T-helper 17 cell (primary cell): ENCODE measurements at regions not wholly inside any gene's neighbourhood (a gene's known extent, or its start where the extent isn't known, plus 50 kb on each side); places are given as distances from the start of the nearest gene placed in this dataset.

Experiments
- ATAC-seq: fragments of 150-1000 bp; cut with Tn5 transposase; 2 replicates; pipeline ENCODE4 v1.10.0; 2021; ENCODE audit warnings: mild to moderate bottlenecking, moderate library complexity
- DNase-seq, 3 donors: peaks; one replicate each; pipeline versions ENCODE4 v3.0.0 to v3.0.0-alpha.2; 2020 to 2021
- H3K9me3 ChIP-seq: one replicate; pipeline ENCODE4 v1.7.0; 2013; ENCODE audit warnings: low read length, mild to moderate bottlenecking; ENCODE audit not compliant: control insufficient read depth, poor library complexity, severe bottlenecking
- H3K27ac Mint-ChIP-seq: one replicate; pipeline ENCODE4 v1.8.0; 2022; ENCODE audit warnings: mild to moderate bottlenecking, moderate library complexity, mixed read lengths
- H3K27me3 Mint-ChIP-seq: one replicate; pipeline ENCODE4 v1.8.0; 2022; ENCODE audit warnings: mixed read lengths
- H3K36me3 Mint-ChIP-seq: one replicate; pipeline ENCODE4 v1.8.0; 2022; ENCODE audit warnings: low read depth, mixed read lengths
- H3K4me1 Mint-ChIP-seq: one replicate; pipeline ENCODE4 v1.8.0; 2022; ENCODE audit warnings: mild to moderate bottlenecking, mixed read lengths
- H3K4me3 Mint-ChIP-seq: one replicate; pipeline ENCODE4 v1.8.0; 2022; ENCODE audit warnings: mild to moderate bottlenecking, moderate library complexity, mixed read lengths

DNA sequence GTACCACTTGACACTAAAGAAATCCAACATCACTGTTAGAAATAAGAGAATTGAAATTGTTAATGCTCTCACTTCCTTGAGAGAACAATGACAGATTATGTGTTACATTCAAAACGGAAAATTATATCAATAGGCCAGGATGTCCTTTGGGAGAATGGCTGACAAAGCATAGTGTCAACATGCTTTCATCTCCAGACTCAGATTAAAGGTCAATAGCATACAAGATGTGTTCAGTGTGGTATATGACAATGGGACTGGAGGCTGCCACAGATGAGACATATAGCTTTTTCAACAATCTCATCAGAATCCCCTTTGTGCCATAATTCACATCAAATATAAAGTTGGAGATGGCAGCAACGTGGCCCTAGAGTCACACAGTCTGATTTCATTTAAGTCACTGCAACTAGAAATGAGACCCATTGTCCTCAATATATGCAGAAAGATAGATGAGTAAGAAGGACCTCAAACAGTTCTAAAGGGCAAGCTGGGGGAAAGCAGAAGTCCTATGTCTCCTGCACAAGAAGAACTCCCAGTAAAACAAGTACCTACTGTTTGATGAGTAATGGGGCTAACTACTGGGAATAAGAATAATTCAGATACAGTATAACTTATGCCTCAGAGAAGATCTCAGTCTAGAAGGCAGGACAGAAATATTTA, 327.9 kb downstream of the TTLL7 start:
- Mint-ChIP-seq H3K4me3 (no peak overlapping the region), H3K4me1 (no peaks in the 10 kb centered on the region), H3K27me3 (no peaks in the 10 kb centered on the region), H3K27ac (no peak overlapping the region), H3K36me3 (no peaks in the 10 kb centered on the region)
- no peaks in the 10 kb centered on the region for H3K9me3 ChIP-seq
- DNase-seq (no peak), ATAC-seq (no peak)

DNA sequence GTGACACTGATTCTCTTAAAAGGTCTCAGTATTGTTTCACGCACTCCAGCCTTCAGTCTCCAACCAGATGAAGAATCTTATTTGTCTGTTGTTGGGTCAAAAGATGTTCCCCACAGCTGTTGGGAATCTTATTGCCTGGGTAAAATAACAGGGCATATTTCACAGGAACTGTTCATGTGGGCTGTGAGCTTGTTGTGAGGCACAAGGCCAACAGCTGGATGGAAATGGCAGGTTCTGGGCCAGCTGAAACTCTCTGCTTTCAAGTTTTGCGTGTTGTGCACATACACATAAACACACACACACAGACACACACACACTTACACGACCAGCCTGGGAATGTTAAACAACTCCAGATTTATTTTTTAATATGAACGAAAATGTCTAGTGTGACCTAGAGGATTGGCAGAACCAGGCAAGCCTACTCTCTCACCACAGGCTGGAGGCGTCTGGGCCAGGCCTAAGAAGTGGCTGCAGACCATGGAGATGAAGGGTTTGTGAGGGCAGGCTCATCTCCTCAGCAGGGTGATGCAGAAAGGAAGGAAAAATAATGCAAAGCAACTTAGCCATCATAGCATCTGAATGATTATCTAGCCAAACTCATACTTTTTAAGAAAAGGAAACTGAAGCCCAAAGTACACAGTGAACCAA, 357.0 kb downstream of the TTLL7 start:
- no peaks in the 10 kb centered on the region for H3K9me3 ChIP-seq
- DNase-seq (no peak), ATAC-seq (no peak)
- H3K27ac Mint-ChIP-seq, result no peak overlapping the region
- H3K27me3 Mint-ChIP-seq, result no peaks in the 10 kb centered on the region
- no peaks in the 10 kb centered on the region for H3K4me1 Mint-ChIP-seq
- no peaks in the 10 kb centered on the region for H3K36me3 Mint-ChIP-seq
- no peak overlapping the region for H3K4me3 Mint-ChIP-seq

DNA sequence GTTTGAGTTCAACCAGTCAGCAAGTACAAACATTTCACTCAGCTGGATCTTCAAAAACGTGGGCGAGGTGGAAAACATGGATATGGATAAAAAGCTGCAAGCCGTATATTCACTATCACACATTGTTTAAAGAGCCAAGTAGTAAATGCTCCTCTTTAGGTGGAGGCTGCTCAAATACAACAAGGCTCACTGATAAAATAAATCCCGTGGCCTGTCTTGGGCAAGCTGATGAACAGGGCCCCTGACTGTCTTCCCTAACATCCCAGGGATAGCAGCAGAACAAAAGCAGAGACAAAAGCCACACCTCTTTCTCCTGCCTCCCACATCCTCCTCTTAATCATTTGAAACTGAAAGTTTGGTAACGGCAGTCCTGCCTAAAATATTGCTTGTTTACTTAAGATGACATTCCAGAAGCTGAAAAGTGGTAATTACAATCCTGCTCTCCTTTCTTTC, 357.7 kb downstream of the TTLL7 start:
- DNase-seq (no peak), ATAC-seq (no peak)
- H3K9me3 ChIP-seq, result no peaks in the 10 kb centered on the region
- H3K36me3 Mint-ChIP-seq, result no peaks in the 10 kb centered on the region
- no peak overlapping the region for H3K27ac Mint-ChIP-seq
- H3K4me1 Mint-ChIP-seq, result no peaks in the 10 kb centered on the region
- no peak overlapping the region for H3K4me3 Mint-ChIP-seq
- no peaks in the 10 kb centered on the region for H3K27me3 Mint-ChIP-seq

DNA sequence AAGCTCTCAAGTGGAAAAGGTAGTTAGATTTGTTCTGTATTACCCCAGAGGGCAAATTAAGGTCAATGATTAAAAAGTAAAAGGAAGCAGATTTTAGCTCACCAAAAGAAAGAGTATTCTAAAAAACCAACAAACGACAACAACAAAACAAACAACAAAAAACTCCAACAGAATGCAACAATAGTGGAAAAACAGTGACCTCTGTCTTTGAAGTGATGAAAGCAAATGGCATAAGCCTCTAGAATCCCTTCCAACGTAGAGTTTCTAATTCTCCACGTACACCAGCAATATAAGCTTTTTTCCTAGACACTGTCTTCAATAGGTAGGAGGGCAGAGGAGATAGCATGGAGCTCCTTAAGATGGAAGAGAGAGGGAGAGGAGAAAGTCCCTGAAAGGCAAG, 359.1 kb downstream of the TTLL7 start:
- ATAC-seq (no peak), DNase-seq (no peak)
- Mint-ChIP-seq H3K4me3 (no peak overlapping the region), H3K36me3 (no peaks in the 10 kb centered on the region), H3K4me1 (no peaks in the 10 kb centered on the region), H3K27ac (no peak overlapping the region), H3K27me3 (no peaks in the 10 kb centered on the region)
- no peaks in the 10 kb centered on the region for H3K9me3 ChIP-seq

DNA sequence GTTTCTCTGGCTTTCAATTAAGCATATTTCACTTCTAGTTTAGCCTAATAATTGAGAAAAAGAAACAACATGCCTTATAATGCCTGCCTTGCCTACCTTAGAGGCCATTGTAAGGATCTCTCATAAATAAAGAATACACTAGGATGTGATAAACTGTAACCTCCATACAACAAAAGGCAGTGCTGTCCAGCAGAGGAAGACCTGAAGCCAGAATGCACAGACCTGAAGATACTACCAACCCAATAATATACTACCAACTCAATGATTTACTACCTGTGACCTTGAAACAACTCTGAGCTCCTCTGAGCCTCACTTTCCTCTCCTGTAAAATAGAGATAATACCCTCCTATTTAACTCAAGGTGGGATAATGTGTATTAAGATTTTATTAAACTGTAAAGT, 361.3 kb downstream of the TTLL7 start:
- no peak overlapping the region for H3K4me3 Mint-ChIP-seq
- H3K27me3 Mint-ChIP-seq, result no peaks in the 10 kb centered on the region

DNA sequence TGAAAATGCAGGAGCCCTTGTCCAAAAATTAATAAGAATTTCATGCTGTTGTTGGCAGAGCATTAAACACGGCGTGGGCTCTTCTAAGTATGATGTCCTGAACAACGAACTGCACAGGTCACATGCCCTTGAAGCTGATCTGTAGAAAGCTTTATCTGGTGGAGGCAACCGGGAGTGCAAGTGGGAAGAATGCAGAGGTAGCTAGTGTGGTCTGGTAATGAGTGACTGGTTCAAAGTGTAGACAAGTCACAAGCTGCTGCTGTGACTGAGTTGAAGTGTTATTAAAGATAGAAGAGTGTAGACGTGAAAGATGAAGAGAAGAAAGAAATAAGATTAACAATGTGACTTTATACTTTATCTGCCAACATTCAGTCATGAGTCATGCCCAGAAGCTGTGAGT, 361.9 kb downstream of the TTLL7 start:
- Mint-ChIP-seq H3K27ac (no peak overlapping the region), H3K27me3 (no peaks in the 10 kb centered on the region), H3K4me1 (no peaks in the 10 kb centered on the region), H3K4me3 (no peak overlapping the region), H3K36me3 (no peaks in the 10 kb centered on the region)
- DNase-seq, result no peak
- H3K9me3 ChIP-seq, result no peaks in the 10 kb centered on the region
- ATAC-seq, result no peak

More for the DNA sequence above, 361.3 kb downstream of the TTLL7 start:
- no peaks in the 10 kb centered on the region for H3K4me1 Mint-ChIP-seq
- DNase-seq (no peak), ATAC-seq (no peak)
- no peaks in the 10 kb centered on the region for H3K9me3 ChIP-seq
- H3K27ac Mint-ChIP-seq, result no peak overlapping the region
- H3K36me3 Mint-ChIP-seq, result no peaks in the 10 kb centered on the region

DNA sequence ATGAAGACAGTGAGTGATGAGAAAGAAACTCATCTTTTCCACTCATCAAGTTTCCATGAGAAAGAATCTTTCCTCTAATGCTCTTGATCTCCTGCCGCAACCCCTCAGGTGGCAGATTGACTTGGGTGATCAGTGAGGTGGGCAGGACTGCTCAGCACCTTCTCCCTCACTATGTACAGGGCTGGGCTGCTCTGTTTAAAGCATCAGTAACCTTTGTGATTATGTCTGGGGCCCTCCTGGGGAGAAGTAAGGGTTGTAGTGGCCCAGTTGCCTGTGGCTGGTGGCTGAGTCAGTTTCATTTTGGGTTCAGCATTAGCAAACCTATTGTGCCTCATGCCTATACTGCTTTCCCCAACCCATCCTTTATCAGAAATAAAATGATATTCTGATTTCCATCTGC, 366.0 kb downstream of the TTLL7 start:
- DNase-seq, result no peak
- H3K9me3 ChIP-seq, result no peaks in the 10 kb centered on the region
- ATAC-seq, result no peak
- no peak overlapping the region for H3K4me3 Mint-ChIP-seq
- H3K4me1 Mint-ChIP-seq, result no peaks in the 10 kb centered on the region
- H3K27me3 Mint-ChIP-seq, result no peaks in the 10 kb centered on the region
- no peak overlapping the region for H3K27ac Mint-ChIP-seq
- no peaks in the 10 kb centered on the region for H3K36me3 Mint-ChIP-seq

DNA sequence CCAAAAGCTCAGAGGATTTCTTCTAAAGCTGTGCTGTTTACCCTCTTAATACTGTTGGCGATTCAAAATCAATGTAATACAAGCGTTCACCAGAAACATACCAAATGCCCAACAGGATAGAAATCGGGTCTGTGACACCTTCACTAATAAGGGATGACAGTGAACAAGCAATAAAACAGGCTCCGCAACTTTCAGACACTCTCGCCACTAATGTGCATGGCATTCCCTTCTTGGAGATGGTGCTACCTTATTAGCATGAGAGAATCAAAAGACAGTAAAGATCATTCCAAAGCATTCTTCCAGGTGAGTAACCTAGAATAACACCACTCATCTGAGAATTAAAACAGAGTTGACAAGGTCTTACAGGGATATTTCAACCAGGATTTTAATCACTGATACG, 367.1 kb downstream of the TTLL7 start:
- Mint-ChIP-seq H3K27me3 (no peaks in the 10 kb centered on the region), H3K4me3 (no peak overlapping the region), H3K4me1 (no peaks in the 10 kb centered on the region), H3K27ac (no peak overlapping the region), H3K36me3 (no peaks in the 10 kb centered on the region)
- ATAC-seq (no peak), DNase-seq (no peak)
- H3K9me3 ChIP-seq, result no peaks in the 10 kb centered on the region

DNA sequence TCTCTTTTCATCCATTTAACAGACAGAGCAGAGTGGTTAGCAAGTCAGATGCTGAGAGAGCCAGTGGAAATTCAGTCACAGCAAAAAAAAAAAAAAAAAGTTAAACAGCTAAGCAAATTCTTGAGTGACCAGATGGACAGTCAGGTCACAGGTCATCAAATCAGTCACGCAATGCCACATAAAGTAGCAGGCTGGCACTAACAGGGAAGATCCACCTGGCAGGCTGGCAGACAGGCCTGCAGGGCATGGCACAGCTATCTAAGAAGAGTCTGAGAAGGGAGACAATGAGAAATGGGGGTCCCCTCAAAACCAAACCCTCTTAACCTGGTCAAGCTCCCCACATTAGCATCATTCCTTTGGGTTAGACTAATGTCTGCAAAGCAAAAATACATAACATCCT, 371.9 kb downstream of the TTLL7 start:
- H3K4me3 Mint-ChIP-seq, result no peak overlapping the region
- no peaks in the 10 kb centered on the region for H3K36me3 Mint-ChIP-seq
- DNase-seq, result no peak
- ATAC-seq, result no peak
- H3K9me3 ChIP-seq, result no peaks in the 10 kb centered on the region
- H3K27me3 Mint-ChIP-seq, result no peaks in the 10 kb centered on the region
- H3K27ac Mint-ChIP-seq, result no peak overlapping the region
- H3K4me1 Mint-ChIP-seq, result no peaks in the 10 kb centered on the region

DNA sequence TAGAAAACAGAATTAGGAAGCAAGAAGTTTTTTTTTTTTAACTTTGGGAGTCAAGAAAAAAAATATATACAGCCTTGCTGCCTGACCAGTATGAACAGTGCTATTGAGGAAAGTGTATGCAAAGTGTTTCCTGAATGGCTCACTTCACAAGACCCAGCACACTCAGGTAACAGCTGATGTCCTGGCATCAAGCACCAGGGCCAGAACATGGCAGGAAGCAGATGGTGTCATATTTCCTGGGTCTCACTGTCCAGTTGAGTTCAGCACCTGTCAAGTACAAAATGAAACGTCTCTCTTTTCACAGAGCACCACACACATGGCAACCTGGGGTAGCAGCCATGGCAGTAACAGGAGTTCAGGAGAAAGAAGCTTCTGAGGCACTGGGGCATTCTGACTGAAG, 372.3 kb downstream of the TTLL7 start:
- DNase-seq, result no peak
- Mint-ChIP-seq H3K36me3 (no peaks in the 10 kb centered on the region), H3K27me3 (no peaks in the 10 kb centered on the region), H3K27ac (no peak overlapping the region), H3K4me3 (no peak overlapping the region), H3K4me1 (no peaks in the 10 kb centered on the region)
- no peak for ATAC-seq
- no peaks in the 10 kb centered on the region for H3K9me3 ChIP-seq

DNA sequence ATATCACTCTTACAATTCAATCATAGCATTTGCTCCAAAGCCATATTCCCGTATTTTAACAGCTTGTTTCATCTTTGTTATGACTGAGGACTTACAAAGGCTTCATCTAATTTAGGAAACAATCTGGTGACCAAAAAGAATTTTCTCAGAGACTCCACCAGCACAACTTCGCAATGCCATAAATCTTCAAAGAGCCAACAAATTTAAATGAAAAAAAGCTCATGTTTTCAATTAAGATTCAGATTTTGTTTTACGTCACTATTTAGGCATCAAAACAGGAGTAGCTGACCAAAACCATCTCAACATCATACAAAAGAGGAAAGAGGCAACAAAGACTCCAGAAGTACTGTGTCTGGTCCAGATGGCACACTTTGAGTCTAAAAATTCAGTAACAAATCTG, 373.3 kb downstream of the TTLL7 start:
- Mint-ChIP-seq H3K4me1 (no peaks in the 10 kb centered on the region), H3K4me3 (no peak overlapping the region), H3K27me3 (no peaks in the 10 kb centered on the region), H3K36me3 (no peaks in the 10 kb centered on the region), H3K27ac (no peak overlapping the region)
- DNase-seq (no peak), ATAC-seq (no peak)
- no peaks in the 10 kb centered on the region for H3K9me3 ChIP-seq

DNA sequence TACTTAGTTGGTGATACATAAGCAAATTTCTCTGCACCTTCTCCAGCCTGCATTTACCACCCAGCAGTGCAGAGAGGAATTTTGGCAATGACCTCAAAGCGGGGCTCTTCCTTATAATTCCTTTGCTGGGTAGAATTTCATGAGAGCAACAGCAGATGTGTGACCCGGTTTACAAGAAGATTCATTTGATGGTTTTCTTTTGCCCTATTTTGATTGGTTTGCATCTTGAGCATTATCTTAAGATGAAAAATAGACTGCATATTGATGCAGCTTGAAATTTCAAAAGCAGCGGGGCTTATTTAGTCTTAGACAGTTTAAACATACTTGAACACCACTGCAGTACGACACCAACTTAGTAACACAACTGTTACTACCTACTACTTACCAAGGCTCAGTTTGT, 378.9 kb downstream of the TTLL7 start:
- ATAC-seq, result no peak
- Mint-ChIP-seq H3K4me1 (no peaks in the 10 kb centered on the region), H3K27ac (no peak overlapping the region), H3K27me3 (no peaks in the 10 kb centered on the region), H3K4me3 (no peak overlapping the region), H3K36me3 (no peaks in the 10 kb centered on the region)
- DNase-seq, result no peak
- H3K9me3 ChIP-seq, result no peaks in the 10 kb centered on the region

DNA sequence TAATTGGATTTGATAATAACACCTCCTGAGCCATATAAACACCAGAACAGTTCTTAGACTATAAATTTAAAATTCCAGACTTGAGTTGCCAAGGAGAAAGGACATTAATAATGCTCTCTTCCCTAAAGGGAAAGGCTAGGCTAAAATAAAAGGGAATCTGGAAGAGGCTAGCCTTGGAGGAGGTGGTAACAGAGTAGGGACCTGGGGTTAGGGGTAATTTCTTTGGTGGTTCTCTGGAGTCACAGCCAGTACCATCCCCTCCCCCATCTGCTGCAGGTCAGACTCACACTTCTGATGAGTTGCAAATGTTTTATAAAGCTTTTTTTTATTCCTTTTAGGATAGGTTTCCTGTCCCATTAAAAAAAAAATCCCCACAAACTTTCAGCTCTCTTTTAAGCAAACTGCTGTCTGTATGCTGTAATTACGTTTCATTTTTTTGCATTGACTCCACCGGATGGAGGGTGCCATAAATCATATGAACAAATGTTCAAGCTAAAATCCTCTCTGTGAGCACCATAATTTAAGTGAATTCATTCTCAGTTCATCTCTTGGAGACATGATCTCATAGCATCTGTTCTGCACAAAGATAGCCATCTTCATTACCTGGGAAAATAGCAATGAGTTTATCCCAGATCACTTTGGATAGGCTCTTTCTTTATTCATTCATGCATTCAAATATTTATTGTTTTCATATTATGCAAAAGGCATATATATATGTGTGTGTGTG, 379.6 kb downstream of the TTLL7 start:
- Mint-ChIP-seq H3K4me3 (no peak overlapping the region), H3K27me3 (no peaks in the 10 kb centered on the region), H3K36me3 (no peaks in the 10 kb centered on the region), H3K4me1 (no peaks in the 10 kb centered on the region), H3K27ac (no peak overlapping the region)
- H3K9me3 ChIP-seq, result no peaks in the 10 kb centered on the region
- DNase-seq (no peak), ATAC-seq (no peak)

DNA sequence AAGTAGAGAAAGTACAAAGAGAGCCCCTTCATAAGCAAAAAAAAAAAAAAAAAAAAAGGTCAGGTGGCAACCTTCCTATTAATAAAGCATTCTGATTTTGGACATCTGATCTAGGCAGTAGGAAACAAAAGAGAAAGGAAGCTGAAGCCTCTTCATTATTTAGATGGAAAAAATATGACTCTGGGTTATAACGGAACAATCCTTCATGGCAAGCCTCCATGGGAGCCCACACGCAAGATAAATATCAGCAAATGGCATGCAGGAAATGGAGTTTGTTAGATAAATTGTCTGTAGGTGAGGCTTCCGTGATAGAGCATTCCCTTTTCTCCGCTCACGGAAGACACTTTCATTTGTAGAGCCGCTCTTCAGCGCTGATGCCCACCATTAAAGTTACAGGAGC, 381.0 kb downstream of the TTLL7 start:
- Mint-ChIP-seq H3K27ac (no peak overlapping the region), H3K27me3 (no peaks in the 10 kb centered on the region), H3K4me3 (no peak overlapping the region), H3K36me3 (no peaks in the 10 kb centered on the region), H3K4me1 (no peaks in the 10 kb centered on the region)
- DNase-seq (no peak), ATAC-seq (no peak)
- no peaks in the 10 kb centered on the region for H3K9me3 ChIP-seq
